Muscle of arm (tissue), 1 donor: ENCODE measurements at regions not wholly inside any gene's neighbourhood (a gene's known extent, or its start where the extent isn't known, plus 50 kb on each side); places are given as distances from the start of the nearest gene placed in this dataset.
"Not testable (repeated sequence)": the region's sequence is repeated elsewhere in the genome, so short reads cannot be mapped to it uniquely, and the experiment has no call there.

Experiments
- DNase-seq: peaks from one replicate; pipeline ENCODE4 v3.0.0-alpha.2; 2013

GRCh38 chr10:65275296-65275695, 1650.5 kb upstream of the LRRTM3 start:
- no peak for DNase-seq

DNA sequence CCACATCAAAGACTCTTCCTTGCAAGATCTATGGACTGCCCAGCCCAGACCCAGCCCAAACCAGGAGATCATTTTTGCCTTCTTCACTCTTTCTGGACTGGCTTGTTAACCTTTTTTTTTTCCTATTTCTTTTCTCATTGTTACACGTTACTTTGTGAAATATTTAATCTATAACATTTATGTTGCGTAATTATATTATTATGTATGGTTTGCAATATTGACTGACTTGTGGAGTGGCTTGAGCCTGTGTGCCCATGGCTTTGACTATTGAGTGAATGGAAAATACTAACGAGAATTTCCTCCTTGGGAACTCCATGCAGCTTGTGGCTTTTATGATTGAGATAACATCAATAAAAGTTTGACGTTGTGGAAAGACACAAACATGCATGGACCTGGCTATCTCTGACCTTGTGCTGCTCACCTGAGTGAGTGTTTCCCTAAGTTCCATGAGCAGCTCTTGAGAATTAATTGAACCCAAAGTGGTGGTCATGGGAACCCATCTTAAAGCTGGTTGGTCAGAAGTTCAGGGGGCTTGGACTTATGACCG, 1641.3 kb upstream of the LRRTM3 start:
- no peak for DNase-seq

GRCh38 chr10:65285726-65286125, 1640.1 kb upstream of the LRRTM3 start:
- not testable (repeated sequence) for DNase-seq

DNA sequence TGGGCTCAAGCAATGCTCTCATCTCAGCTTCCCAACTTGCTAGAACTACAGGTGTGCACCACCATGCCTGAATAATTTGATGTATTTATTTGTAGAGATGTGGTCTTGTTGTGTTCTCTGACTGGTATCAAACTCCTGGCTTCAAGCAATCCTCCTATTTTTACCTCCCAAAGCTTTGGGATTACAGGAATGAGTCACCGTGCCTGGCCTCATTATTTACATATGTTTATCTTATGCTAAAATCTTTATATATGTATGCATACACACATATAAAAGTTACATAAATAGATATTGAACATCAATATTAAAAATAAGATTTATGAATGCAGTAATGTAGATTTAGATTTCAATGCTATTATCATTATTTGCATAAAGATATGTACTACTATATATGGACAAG, 1634.5 kb upstream of the LRRTM3 start:
- DNase-seq, result no peak

DNA sequence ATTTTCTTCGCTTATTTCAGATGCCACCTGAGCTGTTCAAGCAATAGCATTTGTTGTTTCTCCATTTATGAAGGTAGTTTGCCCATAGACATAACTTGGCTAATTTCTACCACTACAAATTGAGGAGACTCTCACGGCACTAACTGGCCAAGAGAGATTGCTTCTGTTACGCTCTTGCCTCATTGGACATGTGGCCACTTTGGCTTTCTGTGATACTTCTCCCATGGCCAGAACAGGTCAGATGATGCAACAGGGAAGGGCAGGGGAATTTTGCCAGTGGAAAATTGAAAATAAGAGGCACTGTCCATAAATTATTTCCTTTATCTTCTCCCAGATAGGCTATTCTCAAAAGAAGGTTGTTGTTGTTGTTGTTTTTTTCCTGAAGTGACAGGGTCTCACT, 1633.3 kb upstream of the LRRTM3 start:
- DNase-seq, result no peak

- no peak for DNase-seq
Measured at GRCh38 chr10:65294329-65294728, 1631.5 kb upstream of the LRRTM3 start.

DNA sequence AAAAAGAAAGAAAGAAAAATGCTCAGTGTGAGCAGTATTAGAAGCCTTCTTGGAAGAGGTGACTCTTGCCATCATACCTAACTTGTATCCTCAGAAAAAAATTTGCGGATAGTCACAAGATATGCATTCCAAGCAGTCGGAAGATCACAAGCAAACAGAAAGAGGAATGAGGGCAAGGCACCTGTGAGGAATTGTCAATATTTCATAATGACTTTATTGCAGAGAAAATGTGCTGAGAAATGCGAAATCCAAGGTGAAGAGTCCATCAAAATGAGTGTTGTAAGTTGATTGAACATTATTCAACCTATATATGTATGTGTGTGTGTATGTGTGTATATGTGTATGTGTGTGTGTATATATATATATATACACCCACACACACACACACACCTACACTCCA, 1624.7 kb upstream of the LRRTM3 start:
- no peak for DNase-seq

DNA sequence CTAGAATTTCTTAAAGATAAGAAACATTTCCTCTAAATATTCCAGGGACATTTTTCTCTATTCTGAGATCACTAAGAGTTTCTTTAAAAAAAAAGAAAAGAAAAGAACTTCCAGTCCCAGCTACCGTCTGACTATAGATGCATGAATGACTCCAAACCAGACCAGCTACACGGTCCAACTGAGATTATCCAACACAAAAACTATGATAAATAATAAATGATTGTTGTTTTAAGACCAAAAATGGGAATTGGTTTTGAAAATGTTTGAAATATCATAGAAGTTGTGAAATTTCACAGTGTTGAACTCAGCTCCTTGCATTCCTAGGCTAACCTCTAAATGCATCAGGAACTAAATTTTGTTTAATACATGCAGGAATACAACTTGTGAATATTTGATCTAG, 1619.6 kb upstream of the LRRTM3 start:
- DNase-seq, result no peak

GRCh38 chr10:65312876-65313275, 1613.0 kb upstream of the LRRTM3 start:
- DNase-seq, result no peak

- no peak for DNase-seq
Measured at GRCh38 chr10:65313406-65313805, 1612.4 kb upstream of the LRRTM3 start.

DNA sequence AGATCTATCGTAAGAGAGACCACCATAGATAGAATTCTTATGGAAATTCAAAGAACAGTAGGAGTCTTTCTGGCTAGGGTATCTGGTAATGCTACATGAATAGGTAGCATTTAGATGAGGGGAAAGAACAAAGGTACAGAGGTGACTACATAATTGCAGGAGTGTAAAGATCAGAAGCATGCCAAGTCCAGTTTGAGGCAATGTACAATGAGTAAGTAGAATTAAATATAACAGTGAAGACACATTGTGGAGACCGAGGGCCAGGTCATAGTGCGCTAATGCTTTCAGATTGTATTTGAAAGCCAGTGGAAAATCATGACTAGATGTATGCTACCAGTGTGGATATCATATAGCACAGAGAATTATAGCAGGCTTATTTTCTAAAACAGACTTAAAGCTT, 1611.6 kb upstream of the LRRTM3 start:
- peak; percentile 13 for DNase-seq

GRCh38 chr10:65319493-65319892, 1606.3 kb upstream of the LRRTM3 start:
- DNase-seq, result no peak

- DNase-seq, result no peak
Measured at GRCh38 chr10:65320236-65321026, 1605.4 kb upstream of the LRRTM3 start.

DNA sequence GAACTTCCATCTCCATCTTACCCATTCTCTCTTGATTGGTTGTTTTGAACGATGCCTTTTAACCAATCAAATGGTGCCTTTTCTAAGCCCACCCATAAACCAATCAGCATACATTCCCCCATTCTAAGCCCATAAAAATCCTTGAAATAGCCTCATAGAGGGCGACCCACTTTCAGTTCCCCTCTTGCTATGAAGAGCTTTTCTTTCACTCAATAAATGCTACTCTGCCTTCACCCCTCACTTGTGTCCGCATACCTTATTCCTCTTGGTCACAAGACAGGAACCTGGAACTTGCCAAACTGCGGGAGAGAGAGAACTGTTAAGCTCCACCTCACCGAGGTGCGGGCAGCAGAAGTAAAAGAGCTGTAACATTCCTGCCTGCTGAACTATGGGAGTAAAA, 1602.0 kb upstream of the LRRTM3 start:
- no peak for DNase-seq

DNA sequence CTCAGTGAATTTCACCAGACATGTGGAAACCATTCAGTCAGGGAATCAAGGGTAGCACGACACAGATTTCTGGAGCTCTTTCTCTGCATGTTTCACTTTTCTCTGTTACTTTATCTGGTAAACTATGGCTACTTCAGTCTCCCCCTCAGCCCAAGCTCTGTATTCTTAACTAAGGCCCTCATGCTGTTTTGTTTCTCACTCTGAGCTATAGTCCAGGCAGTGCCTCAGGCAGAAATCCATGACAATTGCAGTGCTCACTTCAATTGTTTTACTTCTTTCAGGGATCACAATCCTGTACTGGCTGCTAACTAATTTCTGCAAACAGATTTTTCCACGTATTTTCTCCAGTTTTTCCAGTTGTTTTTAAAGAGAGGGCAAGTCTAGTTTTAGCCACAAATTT, 1599.9 kb upstream of the LRRTM3 start:
- DNase-seq, result no peak

DNA sequence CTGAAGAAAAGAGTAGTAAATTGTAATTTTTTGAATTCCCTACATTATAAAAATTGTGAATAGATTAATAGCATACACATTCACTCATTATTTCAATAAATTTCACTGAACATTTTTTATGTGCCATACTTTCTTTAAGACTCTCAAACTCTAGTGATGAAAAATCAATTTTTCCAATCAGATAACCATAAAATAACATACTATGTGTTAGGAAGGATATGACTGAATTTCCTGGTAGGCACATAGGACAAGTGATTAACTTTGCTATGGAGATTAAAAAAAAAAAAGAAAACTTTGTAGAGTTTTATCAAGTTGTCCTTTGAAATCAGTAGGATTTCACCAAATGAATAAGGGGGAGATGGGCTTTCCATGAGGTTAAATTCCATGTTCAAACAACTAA, 1597.3 kb upstream of the LRRTM3 start:
- no peak for DNase-seq

- DNase-seq, result no peak
Measured at GRCh38 chr10:65335311-65335710, 1590.5 kb upstream of the LRRTM3 start.

- DNase-seq, result no peak
Measured at GRCh38 chr10:65340340-65340739, 1585.5 kb upstream of the LRRTM3 start.

- DNase-seq, result peak; percentile 54
Measured at GRCh38 chr10:65341323-65341925, 1584.4 kb upstream of the LRRTM3 start.

- no peak for DNase-seq
Measured at GRCh38 chr10:65342245-65342644, 1583.6 kb upstream of the LRRTM3 start.

- no peak for DNase-seq
Measured at GRCh38 chr10:65346466-65346865, 1579.4 kb upstream of the LRRTM3 start.

- DNase-seq, result no peak
Measured at GRCh38 chr10:65348637-65349036, 1577.2 kb upstream of the LRRTM3 start.

DNA sequence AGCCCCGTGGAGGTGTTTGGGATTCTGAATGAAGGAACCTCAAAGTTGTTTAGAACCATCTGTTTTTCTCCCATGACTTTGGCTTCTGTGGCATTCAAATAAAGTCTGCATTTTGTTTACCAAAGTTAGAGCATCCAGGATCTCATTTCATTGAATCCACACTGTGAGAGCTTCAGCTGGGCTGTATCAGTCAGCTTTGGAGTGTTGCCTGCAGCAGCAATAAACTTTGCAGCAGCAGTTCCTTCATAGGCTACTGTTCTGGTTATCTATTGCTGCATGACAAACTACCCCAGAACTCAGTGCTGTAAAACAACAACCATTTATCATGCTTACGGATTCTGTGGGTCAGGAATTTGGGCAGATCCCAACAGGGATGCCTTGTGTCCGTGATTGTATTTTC, 1575.2 kb upstream of the LRRTM3 start:
- DNase-seq, result no peak
